Adrenal gland (tissue), 5 donors: ENCODE measurements at regions not wholly inside any gene's neighbourhood (a gene's known extent, or its start where the extent isn't known, plus 50 kb on each side); places are given as distances from the start of the nearest gene placed in this dataset.

Source experiments
- CTCF ChIP-seq, 6 experiments: fragments of 450-650 bp in 4 of 6; fragments of 200-600 bp in 2 of 6; sonication (generic) in 1 of 6; IDR thresholded peaks; 1 replicate in 5 of 6; 2 replicates in 1 of 6; pipeline versions ENCODE4 v1.5.1 to v1.8.0; 2016 to 2021; ENCODE audit warnings: antibody characterized with exemption in 6 of 6, mild to moderate bottlenecking in 2 of 6, moderate library complexity in 1 of 6
- POLR2A ChIP-seq, 2 donors: fragments of 450-650 bp; IDR thresholded peaks; one replicate each; pipeline ENCODE4 v1.6.1; 2017; ENCODE audit warnings: antibody characterized with exemption in 2 of 2, mild to moderate bottlenecking in 2 of 2, moderate library complexity in 1 of 2
- donor health status: DM: no; HTN: no; CAD: no.

- TF ChIP-seq CTCF (IDR thresholded peaks at IDR 0.05) (no peak), POLR2A (IDR thresholded peaks at IDR 0.05) (no peak)
Observed at GRCh38 chr6:86508230-86508629, 429.1 kb upstream of the HTR1E start.
